ENCODE measurements at regions not wholly inside any gene's neighbourhood (a gene's known extent, or its start where the extent isn't known, plus 50 kb on each side); places are given as distances from the start of the nearest gene placed in this dataset.
"Not testable (repeated sequence)": the region's sequence is repeated elsewhere in the genome, so short reads cannot be mapped to it uniquely, and the experiment has no call there.

GRCh38 chr1:121471523-121471922, 286.7 kb downstream of the SRGAP2C start:
- Histone ChIP-seq H3K4me3 (ENCODE audit: low read depth, low read length) (no peak overlapping the region), H3K79me2 (ENCODE audit: control insufficient read depth, insufficient read depth, low read length, unreplicated experiment) (no peaks in the 10 kb centered on the region), H3K27me3 (ENCODE audit: insufficient read depth, low read length) (no peaks in the 10 kb centered on the region), H3K4me1 (ENCODE audit: control insufficient read depth, insufficient read depth, low read length, unreplicated experiment) (no peaks in the 10 kb centered on the region), H2AFZ (ENCODE audit: low read length, unreplicated experiment) (no peak overlapping the region), H3K27ac (ENCODE audit: low read depth, low read length) (no peak overlapping the region), H3K36me3 (ENCODE audit: insufficient read depth, low read length) (no peaks in the 10 kb centered on the region)

DNA sequence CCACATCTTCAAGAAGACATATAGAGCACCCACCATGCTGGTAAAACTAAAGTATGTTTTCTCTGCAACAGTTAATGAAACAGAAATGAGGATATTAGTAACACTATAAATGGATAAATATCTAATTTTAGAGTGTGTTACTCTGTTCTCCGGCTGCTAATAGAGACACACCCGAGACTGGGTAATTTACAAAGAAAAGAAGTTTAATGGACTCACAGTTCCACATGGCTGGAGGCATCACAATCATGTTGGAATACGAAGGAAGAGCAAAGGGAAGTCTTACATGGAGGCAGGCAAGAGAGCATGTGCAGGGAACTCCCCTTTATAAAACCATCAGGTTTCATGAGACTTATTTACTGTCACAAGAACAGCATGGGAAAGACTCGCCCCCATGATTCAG, 287.2 kb downstream of the SRGAP2C start:
- H2AFZ ChIP-seq (ENCODE audit: low read length, unreplicated experiment) = no peak overlapping the region
- H3K79me2 ChIP-seq (ENCODE audit: control insufficient read depth, insufficient read depth, low read length, unreplicated experiment) = no peaks in the 10 kb centered on the region
- no peaks in the 10 kb centered on the region for H3K27me3 ChIP-seq (ENCODE audit: insufficient read depth, low read length)
- no peaks in the 10 kb centered on the region for H3K4me1 ChIP-seq (ENCODE audit: control insufficient read depth, insufficient read depth, low read length, unreplicated experiment)
- no peak overlapping the region for H3K4me3 ChIP-seq (ENCODE audit: low read depth, low read length)
- H3K36me3 ChIP-seq (ENCODE audit: insufficient read depth, low read length) = no peaks in the 10 kb centered on the region
- H3K27ac ChIP-seq (ENCODE audit: low read depth, low read length) = no peak overlapping the region

DNA sequence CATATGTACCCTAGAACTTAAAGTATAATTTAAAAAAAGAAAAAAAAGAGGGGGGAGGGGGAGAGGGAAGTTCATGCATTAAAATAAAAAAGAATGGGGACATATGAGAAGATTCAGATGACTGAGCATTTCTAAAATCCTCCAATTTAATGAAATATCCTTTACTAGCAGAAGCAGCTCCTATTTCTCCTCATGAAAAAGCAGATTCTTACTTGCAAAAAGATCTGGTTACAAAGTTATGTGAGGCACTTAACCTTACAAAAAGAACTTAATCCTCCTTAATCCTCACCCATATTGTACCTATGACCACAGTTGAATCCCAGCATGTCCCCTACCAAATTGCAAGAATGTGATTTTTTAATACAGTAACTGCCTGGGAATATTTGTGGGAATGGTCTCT, 298.5 kb downstream of the SRGAP2C start:
- Histone ChIP-seq H3K4me3 (ENCODE audit: low read depth, low read length) (no peak overlapping the region), H3K27ac (ENCODE audit: low read depth, low read length) (peak overlapping the region; percentile 56; the same call in 1 of the 2 replicates), H3K4me1 (ENCODE audit: control insufficient read depth, insufficient read depth, low read length, unreplicated experiment) (peaks cover 15% of the 10 kb centered on the region), H3K79me2 (ENCODE audit: control insufficient read depth, insufficient read depth, low read length, unreplicated experiment) (no peaks in the 10 kb centered on the region), H3K27me3 (ENCODE audit: insufficient read depth, low read length) (no peaks in the 10 kb centered on the region), H3K36me3 (ENCODE audit: insufficient read depth, low read length) (no peaks in the 10 kb centered on the region), H2AFZ (ENCODE audit: low read length, unreplicated experiment) (no peak overlapping the region)

GRCh38 chr1:121483961-121484424, 299.2 kb downstream of the SRGAP2C start:
- Histone ChIP-seq H2AFZ (ENCODE audit: low read length, unreplicated experiment) (no peak overlapping the region), H3K4me3 (ENCODE audit: low read depth, low read length) (no peak overlapping the region)

GRCh38 chr1:121494796-121495195, 310.0 kb downstream of the SRGAP2C start:
- H3K36me3 ChIP-seq (ENCODE audit: insufficient read depth, low read length); H3K79me2 ChIP-seq (ENCODE audit: control insufficient read depth, insufficient read depth, low read length, unreplicated experiment); H3K4me3 ChIP-seq (ENCODE audit: low read depth, low read length); H3K4me1 ChIP-seq (ENCODE audit: control insufficient read depth, insufficient read depth, low read length, unreplicated experiment); H3K27ac ChIP-seq (ENCODE audit: low read depth, low read length); H2AFZ ChIP-seq (ENCODE audit: low read length, unreplicated experiment); H3K27me3 ChIP-seq (ENCODE audit: insufficient read depth, low read length): not testable (repeated sequence)

More at GRCh38 chr1:121483961-121484424, 299.2 kb downstream of the SRGAP2C start:
- Histone ChIP-seq H3K27me3 (ENCODE audit: insufficient read depth, low read length) (no peaks in the 10 kb centered on the region), H3K27ac (ENCODE audit: low read depth, low read length) (peak overlapping the region; percentile 56), H3K36me3 (ENCODE audit: insufficient read depth, low read length) (no peaks in the 10 kb centered on the region), H3K79me2 (ENCODE audit: control insufficient read depth, insufficient read depth, low read length, unreplicated experiment) (no peaks in the 10 kb centered on the region), H3K4me1 (ENCODE audit: control insufficient read depth, insufficient read depth, low read length, unreplicated experiment) (peaks cover 15% of the 10 kb centered on the region)

GRCh38 chr1:121511455-121511854, 326.7 kb downstream of the SRGAP2C start:
- not testable (repeated sequence) for H2AFZ ChIP-seq (ENCODE audit: low read length, unreplicated experiment); H3K4me3 ChIP-seq (ENCODE audit: low read depth, low read length); H3K36me3 ChIP-seq (ENCODE audit: insufficient read depth, low read length); H3K79me2 ChIP-seq (ENCODE audit: control insufficient read depth, insufficient read depth, low read length, unreplicated experiment); H3K4me1 ChIP-seq (ENCODE audit: control insufficient read depth, insufficient read depth, low read length, unreplicated experiment); H3K27me3 ChIP-seq (ENCODE audit: insufficient read depth, low read length)
- H3K27ac ChIP-seq (ENCODE audit: low read depth, low read length) = peak overlapping the region; percentile 27

GRCh38 chr1:121511876-121512275, 327.1 kb downstream of the SRGAP2C start:
- H3K4me1 ChIP-seq (ENCODE audit: control insufficient read depth, insufficient read depth, low read length, unreplicated experiment) = not testable (repeated sequence)

DNA sequence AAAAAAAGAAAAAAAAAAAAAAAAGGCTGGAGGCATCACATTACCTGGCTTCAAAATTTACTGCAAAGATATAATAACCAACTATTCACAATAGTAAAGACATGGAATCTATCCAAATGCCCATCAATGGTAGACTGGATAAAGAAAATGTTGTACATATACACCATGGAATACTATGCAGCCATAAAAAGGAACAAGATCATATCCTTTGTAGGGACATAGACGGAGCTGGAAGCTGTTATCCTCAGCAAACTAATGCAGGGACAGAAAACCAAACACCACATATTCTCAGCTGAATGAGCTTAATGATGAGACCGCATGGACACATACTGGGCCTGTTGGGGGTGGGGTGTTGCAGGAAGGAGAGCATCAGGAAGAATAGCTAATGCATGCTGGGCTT, 330.5 kb downstream of the SRGAP2C start:
- H3K79me2 ChIP-seq (ENCODE audit: control insufficient read depth, insufficient read depth, low read length, unreplicated experiment) = no peaks in the 10 kb centered on the region
- no peak overlapping the region for H3K4me3 ChIP-seq (ENCODE audit: low read depth, low read length)
- H3K27ac ChIP-seq (ENCODE audit: low read depth, low read length) = no peak overlapping the region
- H2AFZ ChIP-seq (ENCODE audit: low read length, unreplicated experiment) = no peak overlapping the region
- H3K27me3 ChIP-seq (ENCODE audit: insufficient read depth, low read length) = no peaks in the 10 kb centered on the region
- no peaks in the 10 kb centered on the region for H3K36me3 ChIP-seq (ENCODE audit: insufficient read depth, low read length)
- peaks cover 14% of the 10 kb centered on the region for H3K4me1 ChIP-seq (ENCODE audit: control insufficient read depth, insufficient read depth, low read length, unreplicated experiment)

More at GRCh38 chr1:121511876-121512275, 327.1 kb downstream of the SRGAP2C start:
- H3K36me3 ChIP-seq (ENCODE audit: insufficient read depth, low read length); H3K4me3 ChIP-seq (ENCODE audit: low read depth, low read length); H3K27ac ChIP-seq (ENCODE audit: low read depth, low read length); H3K27me3 ChIP-seq (ENCODE audit: insufficient read depth, low read length); H3K79me2 ChIP-seq (ENCODE audit: control insufficient read depth, insufficient read depth, low read length, unreplicated experiment); H2AFZ ChIP-seq (ENCODE audit: low read length, unreplicated experiment): not testable (repeated sequence)

GRCh38 chr1:121516234-121516967, 331.6 kb downstream of the SRGAP2C start:
- H3K36me3 ChIP-seq (ENCODE audit: insufficient read depth, low read length) = no peaks in the 10 kb centered on the region
- H3K79me2 ChIP-seq (ENCODE audit: control insufficient read depth, insufficient read depth, low read length, unreplicated experiment) = no peaks in the 10 kb centered on the region
- no peaks in the 10 kb centered on the region for H3K27me3 ChIP-seq (ENCODE audit: insufficient read depth, low read length)
- no peak overlapping the region for H3K4me3 ChIP-seq (ENCODE audit: low read depth, low read length)
- no peak overlapping the region for H2AFZ ChIP-seq (ENCODE audit: low read length, unreplicated experiment)
- H3K4me1 ChIP-seq (ENCODE audit: control insufficient read depth, insufficient read depth, low read length, unreplicated experiment) = peaks cover 9% of the 10 kb centered on the region
- no peak overlapping the region for H3K27ac ChIP-seq (ENCODE audit: low read depth, low read length)

DNA sequence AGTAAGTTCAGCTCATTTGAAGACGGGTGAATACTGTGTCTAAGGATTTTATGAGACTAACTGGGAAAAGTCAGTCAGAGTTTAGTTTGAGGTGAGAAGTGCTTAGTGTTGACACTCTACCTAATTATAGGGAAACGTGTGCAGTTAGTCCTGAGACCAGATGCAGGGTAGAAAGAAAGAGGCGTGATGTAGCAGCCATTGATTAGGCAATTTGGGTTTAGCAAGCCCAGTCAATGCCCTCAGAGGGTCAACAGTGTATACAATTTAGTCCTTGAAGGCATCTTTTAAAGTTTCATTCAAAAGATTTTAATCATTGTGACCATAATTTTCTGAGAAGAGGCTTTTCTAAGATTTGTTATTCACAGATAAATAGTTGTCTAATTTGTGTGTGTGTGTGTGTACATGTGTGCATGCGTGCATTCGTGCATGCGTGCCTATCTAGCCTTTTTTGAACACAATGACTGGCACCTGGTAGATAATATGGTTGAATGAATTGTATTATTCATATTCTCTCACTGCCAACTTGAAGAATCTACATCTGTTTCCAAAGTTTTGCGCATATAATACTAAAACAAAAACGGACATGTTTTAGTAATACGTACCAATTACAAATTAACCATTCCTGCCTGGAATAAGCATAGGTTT, 332.9 kb downstream of the SRGAP2C start:
- H3K79me2 ChIP-seq (ENCODE audit: control insufficient read depth, insufficient read depth, low read length, unreplicated experiment) = no peaks in the 10 kb centered on the region
- H3K4me3 ChIP-seq (ENCODE audit: low read depth, low read length) = no peak overlapping the region
- H3K36me3 ChIP-seq (ENCODE audit: insufficient read depth, low read length) = no peaks in the 10 kb centered on the region
- H2AFZ ChIP-seq (ENCODE audit: low read length, unreplicated experiment) = no peak overlapping the region
- peaks cover 9% of the 10 kb centered on the region for H3K4me1 ChIP-seq (ENCODE audit: control insufficient read depth, insufficient read depth, low read length, unreplicated experiment)
- no peak overlapping the region for H3K27ac ChIP-seq (ENCODE audit: low read depth, low read length)
- no peaks in the 10 kb centered on the region for H3K27me3 ChIP-seq (ENCODE audit: insufficient read depth, low read length)

DNA sequence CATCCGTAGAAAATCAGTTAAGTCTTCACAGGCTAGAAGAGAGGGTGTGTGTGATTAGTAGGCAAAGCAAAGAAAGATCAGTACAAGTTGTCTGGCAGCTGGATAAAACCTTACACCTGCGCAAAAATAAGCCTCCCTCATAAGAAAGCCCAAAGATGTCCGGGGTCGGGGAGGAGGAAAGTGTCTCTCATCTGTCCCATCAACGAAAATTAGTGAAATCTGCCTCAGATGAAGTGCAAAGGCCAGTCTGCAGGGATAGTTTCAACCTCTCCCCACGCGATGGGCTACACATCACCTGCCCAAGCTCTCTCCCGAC, 333.9 kb downstream of the SRGAP2C start:
- peaks cover 9% of the 10 kb centered on the region for H3K4me1 ChIP-seq (ENCODE audit: control insufficient read depth, insufficient read depth, low read length, unreplicated experiment)
- no peaks in the 10 kb centered on the region for H3K36me3 ChIP-seq (ENCODE audit: insufficient read depth, low read length)
- no peaks in the 10 kb centered on the region for H3K79me2 ChIP-seq (ENCODE audit: control insufficient read depth, insufficient read depth, low read length, unreplicated experiment)
- H3K4me3 ChIP-seq (ENCODE audit: low read depth, low read length) = peak overlapping the region; percentile 89
- H3K27ac ChIP-seq (ENCODE audit: low read depth, low read length) = no peak overlapping the region
- no peaks in the 10 kb centered on the region for H3K27me3 ChIP-seq (ENCODE audit: insufficient read depth, low read length)
- H2AFZ ChIP-seq (ENCODE audit: low read length, unreplicated experiment) = peak overlapping the region; percentile 92
